AG04450 (cell line): ENCODE measurements at regions not wholly inside any gene's neighbourhood (a gene's known extent, or its start where the extent isn't known, plus 50 kb on each side); places are given as distances from the start of the nearest gene placed in this dataset.

Experiments
- CTCF ChIA-PET: fragments of 300-600, 350-600 bp; formaldehyde crosslinking; extraction: SDS; loops from one replicate; lab custom pipeline; 2022; ENCODE audit warnings: antibody characterized with exemption, inconsistent platforms; lab: Charles Lee
- POLR2A ChIA-PET: fragments of 350-600 bp; formaldehyde crosslinking; extraction: SDS; loops from one replicate; lab custom pipeline; 2021; ENCODE audit warnings: antibody characterized with exemption, inconsistent platforms; lab: Yijun Ruan, JAX
- DNase-seq: peaks from one replicate; pipeline ENCODE4 v3.0.0-alpha.2; 2011; ENCODE audit warnings: low read depth, low spot score
- H3K27ac ChIP-seq: one replicate; pipeline ENCODE4 v1.5.1; 2012; ENCODE audit warnings: low read depth, low read length, control low read depth
- H3K27me3 ChIP-seq: one replicate; pipeline ENCODE4 v1.6.0; 2012; ENCODE audit warnings: low read length; ENCODE audit not compliant: control insufficient read depth, insufficient read depth
- H3K4me3 ChIP-seq: 2 replicates; pipeline ENCODE4 v1.5.1; 2011; ENCODE audit warnings: mild to moderate bottlenecking, low read depth, low read length, control low read depth
- H3K9me3 ChIP-seq: 2 replicates; pipeline ENCODE4 v1.5.1; 2012; ENCODE audit warnings: low read length; ENCODE audit not compliant: control insufficient read depth, insufficient read depth
- CTCF ChIP-seq: IDR thresholded peaks from 2 replicates; pipeline ENCODE4 v1.5.1; 2011; ENCODE audit warnings: low read depth, low read length, control low read depth, inconsistent platforms

- Histone ChIP-seq H3K27me3 (no peaks in the 10 kb centered on the region), H3K4me3 (no peak overlapping the region), H3K27ac (no peak overlapping the region), H3K9me3 (no peaks in the 10 kb centered on the region; the same call in 1 of the 2 replicates)
- no peak for DNase-seq
- no peak for TF ChIP-seq CTCF
- CTCF ChIA-PET = no interaction called here
- POLR2A ChIA-PET = no interaction called here
Measured at GRCh38 chr3:6222069-6222468, 638.8 kb upstream of the GRM7 start.

- CTCF ChIA-PET = no interaction called here
- Histone ChIP-seq H3K27ac (no peak overlapping the region), H3K9me3 (no peaks in the 10 kb centered on the region), H3K27me3 (no peaks in the 10 kb centered on the region), H3K4me3 (no peak overlapping the region)
- no peak for DNase-seq
- TF ChIP-seq CTCF = no peak
- POLR2A ChIA-PET = no interaction called here
Measured at GRCh38 chr3:6223572-6223971, 637.3 kb upstream of the GRM7 start.

GRCh38 chr3:6228958-6229683 lies 631.8 kb upstream of the GRM7 start:
- Histone ChIP-seq H3K27ac (no peak overlapping the region), H3K27me3 (no peaks in the 10 kb centered on the region), H3K4me3 (no peak overlapping the region), H3K9me3 (peaks cover 8% of the 10 kb centered on the region)
- CTCF ChIA-PET = no interaction called here
- TF ChIP-seq CTCF = no peak
- DNase-seq = no peak
- POLR2A ChIA-PET = no interaction called here

- POLR2A ChIA-PET = no interaction called here
- no peak overlapping the region for H3K27ac ChIP-seq
- H3K4me3 ChIP-seq = no peak overlapping the region
- H3K27me3 ChIP-seq = no peaks in the 10 kb centered on the region
- CTCF ChIA-PET = no interaction called here
- no peak for TF ChIP-seq CTCF
- DNase-seq = no peak
- H3K9me3 ChIP-seq = peaks cover 8% of the 10 kb centered on the region
Measured at GRCh38 chr3:6229778-6230410, 631.0 kb upstream of the GRM7 start.

GRCh38 chr3:6242104-6242503 lies 618.8 kb upstream of the GRM7 start:
- TF ChIP-seq CTCF = no peak

More at GRCh38 chr3:6242104-6242503, 618.8 kb upstream of the GRM7 start:
- peaks cover 17% of the 10 kb centered on the region for H3K9me3 ChIP-seq
- ChIA-PET CTCF (no interaction called here), POLR2A (no interaction called here)
- no peak overlapping the region for H3K4me3 ChIP-seq
- no peak for DNase-seq
- H3K27ac ChIP-seq = no peak overlapping the region
- no peaks in the 10 kb centered on the region for H3K27me3 ChIP-seq
